ENCODE measurements at regions not wholly inside any gene's neighbourhood (a gene's known extent, or its start where the extent isn't known, plus 50 kb on each side); places are given as distances from the start of the nearest gene placed in this dataset.
"Not testable (repeated sequence)": the region's sequence is repeated elsewhere in the genome, so short reads cannot be mapped to it uniquely, and the experiment has no call there.

DNA sequence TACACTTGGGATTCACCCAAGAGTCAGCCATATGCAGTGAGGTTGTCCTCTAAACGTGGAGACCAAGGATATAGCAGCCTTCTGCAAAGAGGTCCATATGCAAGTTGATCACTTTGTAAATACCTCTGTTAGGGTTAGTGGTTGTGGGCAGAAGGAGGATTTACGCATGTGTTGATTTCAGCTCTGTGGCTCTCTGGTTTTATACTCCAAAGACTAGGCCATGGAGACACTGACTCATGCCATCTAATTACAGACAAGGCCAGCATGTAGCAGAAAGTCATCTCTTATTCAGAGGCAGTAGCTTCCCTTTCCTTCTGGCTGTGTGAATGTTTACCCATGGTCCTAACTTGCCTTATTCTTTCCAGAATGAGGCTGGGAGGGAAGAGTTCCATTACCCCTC lies 140.9 kb upstream of the GOLGA6L4 start:
- not testable (repeated sequence) for DNase-seq (ENCODE audit: low spot score)

DNA sequence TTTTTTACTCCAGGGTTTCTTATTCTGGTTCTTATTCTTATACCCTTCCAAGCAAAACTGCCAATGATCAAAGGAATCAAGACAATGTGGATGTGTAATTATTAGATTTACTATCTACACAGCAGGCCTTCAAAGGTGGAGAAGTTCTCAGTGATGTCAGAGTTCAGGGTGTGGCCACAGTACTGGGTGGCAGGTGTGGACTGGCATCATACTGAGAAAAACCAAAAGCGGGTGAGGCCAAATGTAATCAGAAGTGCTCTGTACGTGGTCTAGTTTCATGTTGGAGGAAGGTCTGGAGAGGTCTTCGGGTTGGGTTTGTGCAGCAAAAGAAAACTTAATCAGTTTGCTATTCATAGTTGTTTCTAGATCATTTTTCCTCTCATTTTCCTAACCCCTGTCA lies 138.5 kb upstream of the GOLGA6L4 start:
- DNase-seq (ENCODE audit: low spot score): not testable (repeated sequence)

DNA sequence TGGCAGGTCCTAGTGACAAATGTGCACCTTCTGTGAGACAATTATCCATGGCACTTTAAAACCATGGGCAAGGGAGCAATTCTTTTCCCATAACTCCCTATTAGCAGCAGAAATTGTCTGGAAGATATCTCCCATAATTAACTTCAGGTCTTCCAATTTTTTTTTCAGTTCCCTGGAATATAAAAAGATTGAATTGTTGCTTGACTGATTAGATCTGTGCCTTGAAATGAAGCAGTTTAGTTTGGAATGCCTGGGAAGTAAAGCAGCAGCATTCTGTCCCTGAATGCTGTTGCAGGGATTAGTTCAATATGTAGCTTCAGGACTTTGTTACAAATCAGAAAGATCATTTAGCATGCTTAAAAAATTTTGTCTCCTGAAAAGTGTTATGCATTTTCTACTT lies 137.0 kb upstream of the GOLGA6L4 start:
- no peak for DNase-seq (ENCODE audit: low spot score)

DNA sequence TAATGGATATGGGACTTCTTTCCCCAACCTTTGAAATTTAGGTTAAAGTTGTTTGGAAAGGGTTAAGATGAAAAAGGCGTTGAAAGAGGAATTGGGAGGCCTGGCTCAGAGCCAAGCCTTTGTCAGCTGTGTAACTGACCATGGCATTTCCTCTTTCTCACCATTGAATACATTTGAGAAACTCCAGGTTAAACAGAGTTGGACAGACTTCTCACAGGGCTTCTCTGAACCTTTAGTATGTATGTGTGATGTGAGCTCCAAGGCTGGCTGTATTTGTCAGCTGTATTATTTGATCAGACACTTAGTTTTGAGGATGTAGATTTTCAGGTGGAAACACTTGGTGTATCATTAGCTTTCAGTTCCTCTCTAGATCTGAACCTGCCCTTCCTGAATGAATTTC lies 136.4 kb upstream of the GOLGA6L4 start:
- no peak for DNase-seq (ENCODE audit: low spot score)

DNA sequence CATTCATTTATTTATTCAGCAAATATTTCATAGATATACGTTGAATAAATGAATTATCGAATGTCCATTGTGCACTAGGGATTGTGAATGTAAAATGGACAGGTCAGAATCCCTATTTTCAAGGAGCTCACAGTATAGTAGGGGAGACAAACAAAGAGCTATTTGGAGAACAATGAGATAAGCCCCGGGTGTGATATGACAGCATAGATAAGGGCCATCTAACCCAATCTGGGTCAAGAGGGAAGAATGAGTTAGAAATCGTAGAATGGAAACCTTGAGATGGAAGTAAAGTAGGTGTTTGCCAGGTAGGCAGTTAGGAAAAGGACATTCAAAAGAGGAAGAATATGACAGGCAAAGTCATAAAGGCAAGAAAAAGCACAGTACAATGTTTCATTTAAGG lies 132.2 kb upstream of the GOLGA6L4 start:
- DNase-seq (ENCODE audit: low spot score): no peak

DNA sequence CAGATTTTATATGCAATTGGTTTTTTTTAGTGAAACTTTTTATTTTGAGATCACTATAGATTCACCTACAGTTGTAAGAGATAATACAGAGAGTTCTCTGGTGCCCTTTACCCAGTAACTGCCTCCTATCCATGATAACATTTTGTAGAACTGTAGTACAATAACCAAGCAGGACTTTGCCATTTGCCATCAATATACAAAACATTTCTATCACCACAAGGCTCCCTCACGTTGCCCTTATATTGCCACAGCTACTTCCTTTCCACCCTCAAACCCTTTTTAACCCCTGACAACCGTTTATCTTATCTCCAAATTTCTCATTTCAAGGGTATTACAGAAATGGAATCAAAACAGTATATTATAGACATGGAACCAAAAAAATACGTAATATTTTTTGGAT lies 130.7 kb upstream of the GOLGA6L4 start:
- no peak for DNase-seq (ENCODE audit: low spot score)

DNA sequence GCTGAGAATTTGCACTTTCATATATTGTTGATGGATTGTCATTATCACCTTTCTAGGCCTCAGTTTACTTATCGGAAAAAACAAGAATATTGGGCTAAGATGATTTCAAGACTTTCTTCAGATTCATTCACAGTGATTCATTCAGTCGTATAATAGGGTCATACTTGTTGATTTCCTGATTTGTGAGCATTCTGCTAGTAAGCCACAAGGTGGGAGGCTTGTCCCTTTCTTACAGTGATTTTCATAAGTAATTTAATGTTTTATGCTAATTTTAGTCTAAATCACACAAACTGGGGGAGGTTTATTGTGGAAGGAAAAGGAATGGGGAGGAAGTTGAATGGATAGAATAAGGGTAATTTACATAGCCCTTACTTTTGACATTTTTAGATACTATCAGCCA lies 126.8 kb upstream of the GOLGA6L4 start:
- peak; percentile 50 for DNase-seq (ENCODE audit: low spot score)

DNA sequence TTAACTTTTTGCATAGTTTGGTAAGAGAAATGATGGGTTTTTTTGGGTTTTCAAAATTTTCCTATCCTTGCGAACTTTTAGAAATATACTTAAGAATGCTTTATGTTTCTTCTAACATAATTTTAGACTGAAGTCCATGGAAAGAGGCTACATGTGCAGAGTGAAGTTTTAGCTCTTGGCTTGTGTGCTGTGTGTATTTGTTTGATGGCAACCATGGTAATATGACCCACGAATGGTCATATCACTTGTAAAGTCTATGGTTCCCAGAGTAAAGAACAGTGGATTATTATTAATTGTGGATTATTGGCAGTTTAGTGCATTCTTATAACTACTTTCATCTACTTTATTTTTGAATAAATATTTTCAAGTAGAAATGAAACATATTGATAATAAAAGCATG lies 124.0 kb upstream of the GOLGA6L4 start:
- no peak for DNase-seq (ENCODE audit: low spot score)

DNA sequence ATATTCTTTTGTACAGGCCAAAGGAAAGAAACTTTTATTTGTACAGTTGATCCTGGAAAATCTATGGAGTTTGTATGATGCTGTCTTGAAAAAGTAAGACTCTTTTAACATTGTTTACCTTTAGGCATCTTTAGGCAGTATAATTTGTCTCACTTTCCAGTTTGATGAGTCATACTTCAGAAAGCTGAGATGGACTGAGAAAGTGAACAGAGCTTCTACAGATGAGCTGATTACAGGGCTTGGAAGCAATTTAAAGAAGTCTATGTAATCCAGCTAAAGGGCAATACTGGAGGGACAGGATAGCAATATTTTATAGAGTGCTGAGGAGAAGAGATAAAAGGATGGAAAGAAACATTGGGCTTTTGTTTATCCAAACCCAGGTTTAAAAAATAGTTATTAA lies 123.5 kb upstream of the GOLGA6L4 start:
- DNase-seq (ENCODE audit: low spot score): no peak

DNA sequence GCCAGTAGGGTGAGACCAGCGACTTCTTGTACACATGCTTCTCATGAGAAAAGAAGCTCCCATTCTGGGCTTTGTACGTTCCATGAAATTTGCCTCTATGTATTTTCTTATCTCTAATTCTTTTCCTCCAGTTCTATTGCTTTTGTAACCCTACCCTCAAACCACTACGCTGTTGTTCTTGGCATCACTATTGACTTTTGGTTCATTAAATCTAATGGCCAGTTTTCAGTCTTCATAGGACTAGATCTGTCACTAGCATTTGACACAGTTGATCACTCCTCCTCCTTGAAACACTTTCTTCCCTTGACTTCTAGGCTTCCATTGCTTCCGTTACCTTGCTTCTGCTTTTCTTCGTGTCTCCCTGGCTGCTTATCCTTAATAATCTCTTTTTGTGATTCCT lies 121.7 kb upstream of the GOLGA6L4 start:
- DNase-seq (ENCODE audit: low spot score): no peak

DNA sequence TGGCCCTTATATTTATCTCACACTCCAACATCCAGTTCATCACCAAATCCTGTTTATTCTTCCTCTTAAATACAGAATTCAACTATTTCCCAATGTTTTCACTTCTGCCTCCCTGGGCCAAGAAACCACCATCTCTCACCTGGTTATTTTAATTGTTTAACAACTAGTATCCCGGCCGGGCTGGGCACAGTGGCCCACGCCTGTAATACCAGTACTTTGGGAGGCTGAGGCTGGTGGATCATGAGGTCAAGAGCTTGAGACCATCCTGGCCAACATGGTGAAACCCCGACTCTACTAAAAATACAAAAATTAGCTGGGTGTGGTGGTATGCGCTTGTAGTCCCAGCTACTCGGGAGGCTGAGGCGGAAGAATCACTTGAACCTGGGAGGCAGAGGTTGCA lies 120.9 kb upstream of the GOLGA6L4 start:
- not testable (repeated sequence) for DNase-seq (ENCODE audit: low spot score)

DNA sequence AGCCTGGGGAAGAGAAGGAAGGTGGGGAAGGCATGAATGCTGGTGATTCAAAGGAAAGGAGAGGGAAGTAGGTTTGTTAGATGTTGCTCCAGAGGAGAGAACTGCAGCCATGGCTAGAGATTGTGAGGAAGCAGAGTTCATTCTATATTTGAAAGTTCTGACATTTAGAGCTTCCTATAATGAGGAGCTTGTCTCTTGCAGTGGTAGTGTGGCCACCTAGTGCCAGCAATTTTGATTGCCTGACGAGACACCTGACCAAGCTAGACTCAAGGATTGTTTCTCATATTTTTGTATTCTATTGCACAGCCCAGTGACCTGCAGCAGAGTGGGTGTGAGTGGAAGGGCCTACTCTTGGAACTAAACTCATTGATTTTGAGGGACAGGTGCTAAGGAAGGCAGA lies 116.2 kb upstream of the GOLGA6L4 start:
- not testable (repeated sequence) for DNase-seq (ENCODE audit: low spot score)

DNA sequence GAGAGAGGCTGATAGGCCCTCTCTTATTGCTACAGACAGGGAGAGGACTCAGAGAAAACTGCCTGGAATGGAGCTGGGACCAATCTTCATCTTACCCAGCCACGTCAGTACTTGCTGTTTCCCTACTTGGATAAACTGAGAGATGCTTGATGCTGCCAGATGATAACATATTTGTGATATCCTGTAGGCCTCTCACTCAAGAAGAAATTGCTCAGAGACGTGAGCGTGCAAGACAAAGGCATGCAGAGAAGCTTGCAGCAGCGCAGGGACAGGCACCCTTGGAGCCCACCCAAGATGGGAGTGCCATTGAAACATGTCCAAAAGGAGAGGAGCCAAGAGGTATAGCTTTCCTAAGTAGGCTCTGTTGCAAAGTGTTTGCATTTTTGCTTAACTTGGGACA lies 114.7 kb upstream of the GOLGA6L4 start:
- DNase-seq (ENCODE audit: low spot score): not testable (repeated sequence)

DNA sequence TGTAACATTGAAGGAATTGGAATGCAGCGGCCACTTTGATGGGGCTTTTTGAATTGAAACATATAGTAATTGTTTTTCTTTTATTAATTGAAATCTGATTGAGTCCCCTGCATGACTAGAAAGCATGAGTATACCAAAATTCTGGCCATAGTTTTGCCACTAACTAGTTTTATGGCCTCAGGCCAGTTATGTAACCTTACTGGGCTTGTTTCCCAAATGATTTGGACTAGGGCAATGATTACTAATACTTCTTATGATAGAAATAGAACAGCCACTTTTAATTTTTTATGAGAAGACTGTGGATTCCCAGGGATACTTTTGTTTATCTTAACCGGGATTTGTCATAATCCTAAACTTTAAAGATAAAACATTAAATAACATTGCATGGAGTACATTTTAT lies 106.9 kb upstream of the GOLGA6L4 start:
- not testable (repeated sequence) for DNase-seq (ENCODE audit: low spot score)

DNA sequence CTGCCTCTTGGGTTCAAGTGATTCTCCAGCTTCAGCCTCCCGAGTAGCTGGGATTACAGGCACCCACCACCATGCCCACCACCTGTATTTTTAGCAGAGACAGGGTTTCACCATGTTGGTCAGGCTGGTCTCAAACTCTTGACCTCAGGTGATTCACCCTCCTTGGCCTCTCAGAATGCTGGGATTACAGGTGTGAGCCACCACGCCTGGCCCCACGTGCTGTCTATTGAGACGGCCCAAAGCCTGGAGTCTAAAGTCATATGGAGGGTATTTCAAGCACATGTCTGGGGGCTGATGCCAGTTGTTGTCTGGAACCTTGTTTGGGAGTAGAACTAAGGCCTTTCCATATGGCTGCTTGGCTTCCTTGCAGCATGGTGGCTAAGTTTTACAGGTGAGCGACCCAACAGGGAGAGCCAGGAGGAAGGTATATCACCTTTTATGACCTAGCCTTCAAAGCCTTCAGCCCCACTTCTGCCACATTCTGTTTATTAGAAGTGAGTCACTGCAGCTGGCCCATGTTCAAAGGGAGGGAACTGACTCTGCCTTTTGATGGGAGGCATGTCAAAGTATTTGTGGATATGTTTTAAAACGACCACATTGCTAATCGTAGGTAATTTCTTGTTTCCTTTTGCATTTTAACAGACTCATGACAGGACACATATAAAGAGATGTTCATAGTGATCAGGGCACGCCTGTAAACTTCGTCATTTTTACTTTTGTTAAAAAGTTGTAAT lies 105.3 kb upstream of the GOLGA6L4 start:
- DNase-seq (ENCODE audit: low spot score): not testable (repeated sequence)

DNA sequence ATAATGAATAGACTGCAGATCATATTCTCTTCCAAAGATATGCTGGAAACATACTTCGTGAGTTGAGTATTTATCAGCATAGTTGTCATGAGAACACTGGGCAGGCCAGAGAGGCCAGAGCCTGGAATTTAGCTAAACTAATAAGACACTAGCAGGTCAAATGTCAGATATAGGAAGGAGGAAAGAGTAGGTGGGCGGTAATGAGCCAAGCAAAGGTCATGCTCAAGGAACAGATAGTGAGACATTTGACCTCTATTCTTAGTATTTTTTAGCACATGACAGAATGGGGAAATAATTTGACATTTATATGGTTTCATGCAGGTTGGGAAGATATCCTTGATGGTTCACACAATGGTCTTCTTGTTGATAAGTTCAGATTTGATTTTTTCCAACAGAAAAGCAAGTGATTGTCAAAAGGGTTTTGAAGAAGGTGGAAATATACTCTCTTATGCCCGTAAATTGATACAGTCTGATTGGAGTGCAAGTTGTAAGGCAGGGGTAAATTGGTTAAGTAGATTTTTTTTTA lies 99.6 kb upstream of the GOLGA6L4 start:
- DNase-seq (ENCODE audit: low spot score): not testable (repeated sequence)

DNA sequence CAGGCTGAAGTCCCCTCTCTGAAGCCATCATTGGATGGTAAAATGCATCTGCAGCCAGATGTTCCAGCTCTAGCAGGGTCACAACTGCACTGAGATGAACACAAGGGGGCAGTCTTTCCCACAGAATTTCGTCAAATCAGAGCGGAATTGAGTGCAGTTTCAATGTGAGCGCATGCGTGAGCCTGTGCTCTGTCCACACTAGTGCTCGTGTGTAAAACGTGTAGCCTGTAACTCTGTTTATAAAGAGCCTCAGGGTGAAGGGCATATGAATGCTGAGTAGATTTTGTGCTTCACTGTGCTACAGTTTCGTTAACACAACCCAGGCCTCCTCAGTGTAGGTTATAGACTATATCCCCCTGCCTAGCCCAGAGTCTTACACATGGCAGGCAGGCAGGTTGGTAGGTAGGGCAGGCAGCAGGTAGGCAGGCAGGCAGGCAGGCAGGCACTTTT lies 92.7 kb upstream of the GOLGA6L4 start:
- peak; percentile 81 for DNase-seq (ENCODE audit: low spot score)

DNA sequence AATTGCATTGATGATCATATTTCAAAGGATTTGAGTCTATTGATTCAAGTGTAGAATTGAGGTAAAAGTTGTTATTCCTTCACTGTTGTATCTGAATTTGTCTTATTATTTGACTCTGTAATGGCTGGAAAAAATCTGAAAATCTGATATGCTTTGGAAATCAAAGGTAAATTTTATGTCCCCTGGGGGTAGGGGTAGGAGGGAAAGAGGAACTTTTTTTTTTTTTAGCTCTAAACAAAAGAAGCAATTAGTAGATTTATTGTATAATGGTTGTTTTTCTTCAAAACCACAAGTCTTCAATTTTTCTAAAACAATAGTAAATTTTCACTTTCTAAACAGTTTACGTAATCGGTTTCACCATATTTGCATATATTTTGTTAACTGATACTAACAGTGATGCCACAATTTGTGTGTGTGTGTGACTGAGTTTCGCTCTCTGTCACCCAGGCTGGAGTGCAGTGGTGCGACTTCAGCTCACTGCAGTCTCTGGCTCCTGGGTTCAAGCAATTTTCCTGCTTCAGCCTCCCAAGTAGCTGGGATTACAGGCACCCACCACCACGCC lies 91.7 kb upstream of the GOLGA6L4 start:
- DNase-seq (ENCODE audit: low spot score): no peak

DNA sequence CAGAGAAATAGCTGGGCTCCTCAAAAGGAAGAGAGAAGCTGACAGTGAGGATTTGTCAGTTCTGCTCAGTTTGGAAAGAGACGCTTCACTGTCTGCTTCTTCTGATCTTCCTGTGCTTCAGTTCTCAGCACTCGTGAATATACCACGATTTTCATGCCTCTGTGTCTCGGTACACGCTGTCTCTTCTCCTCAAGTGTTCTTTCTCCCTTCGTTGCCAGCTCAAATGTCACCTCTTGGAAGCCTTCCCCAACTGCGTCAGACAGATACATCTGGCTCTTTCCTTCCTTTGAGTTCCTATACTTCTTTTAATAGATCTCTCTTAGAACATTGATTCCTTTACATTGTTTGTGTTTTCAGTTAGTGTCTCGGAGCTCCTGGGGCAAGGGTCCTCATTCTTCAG lies 90.6 kb upstream of the GOLGA6L4 start:
- not testable (repeated sequence) for DNase-seq (ENCODE audit: low spot score)

DNA sequence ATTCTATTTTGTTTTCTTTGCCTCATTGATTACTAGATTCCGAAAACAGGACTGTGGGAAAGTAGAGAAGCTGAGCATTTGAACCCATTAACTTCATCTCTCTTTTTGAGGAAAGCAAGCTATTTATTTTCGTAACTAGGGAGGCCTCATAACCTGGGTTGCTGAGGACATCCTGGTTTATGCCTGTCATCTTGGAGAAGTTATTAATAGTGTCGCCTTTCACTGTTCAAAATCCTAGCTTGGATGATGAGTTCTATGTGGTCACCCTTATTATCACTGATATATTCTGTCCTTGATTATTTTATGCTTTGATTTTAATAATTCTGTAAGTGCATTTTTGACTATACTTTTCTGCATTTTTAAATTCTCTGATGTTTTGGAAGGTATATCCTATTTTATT lies 89.3 kb upstream of the GOLGA6L4 start:
- DNase-seq (ENCODE audit: low spot score): not testable (repeated sequence)

DNA sequence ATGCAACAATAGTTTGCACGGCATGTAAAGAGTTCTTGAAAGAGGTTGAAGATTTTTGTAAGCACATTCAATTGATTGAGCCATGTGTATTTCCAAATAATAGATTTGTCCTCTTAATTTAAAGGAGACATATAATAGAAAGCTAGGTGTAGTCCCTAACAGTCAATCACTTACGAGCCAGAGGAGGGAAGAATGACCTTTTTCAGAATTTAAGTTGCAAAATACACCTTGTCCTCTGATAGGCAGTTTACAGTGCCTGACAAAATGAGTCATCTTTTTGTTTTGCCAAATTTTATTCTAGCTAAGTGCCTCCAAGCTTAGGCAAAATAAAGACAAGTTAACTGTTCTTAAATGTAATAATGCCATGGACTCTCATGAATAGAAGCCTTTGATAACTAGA lies 88.3 kb upstream of the GOLGA6L4 start:
- DNase-seq (ENCODE audit: low spot score): not testable (repeated sequence)

DNA sequence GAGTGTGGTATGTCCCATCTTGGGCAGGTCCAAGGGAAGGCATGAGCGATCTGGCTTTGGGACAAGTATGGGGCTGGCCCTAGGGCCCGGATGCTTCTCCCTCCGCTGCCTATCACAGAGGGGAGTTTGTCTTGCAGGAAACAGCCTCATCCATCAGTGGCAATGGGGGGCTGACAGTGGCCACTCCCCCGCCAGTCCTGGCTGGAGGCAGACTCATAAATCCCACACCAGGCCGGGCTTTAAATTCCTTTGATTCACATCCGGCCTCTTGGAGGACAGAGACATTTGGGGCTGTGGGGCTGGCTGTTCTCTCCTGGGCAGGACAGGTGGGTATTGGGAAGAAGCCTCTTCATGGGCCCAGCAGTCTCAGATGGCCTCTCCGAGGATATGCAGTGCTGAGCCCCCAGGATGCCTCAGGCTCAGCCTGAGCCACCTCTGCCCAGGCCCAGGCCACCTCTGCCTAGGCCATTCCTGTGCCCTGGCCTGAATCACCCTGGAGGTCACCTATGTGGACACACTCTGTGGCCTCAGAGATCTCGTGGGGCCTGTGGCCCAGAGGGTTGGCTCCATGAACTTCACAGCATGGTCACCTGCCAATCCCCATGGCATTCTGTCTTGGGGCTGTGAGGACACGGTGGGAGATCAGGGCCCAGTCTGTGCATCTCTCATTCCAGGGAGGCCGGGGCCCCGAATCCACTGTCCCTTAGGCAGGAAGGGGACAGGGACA lies 84.2 kb upstream of the GOLGA6L4 start:
- no peak for DNase-seq (ENCODE audit: low spot score)

DNA sequence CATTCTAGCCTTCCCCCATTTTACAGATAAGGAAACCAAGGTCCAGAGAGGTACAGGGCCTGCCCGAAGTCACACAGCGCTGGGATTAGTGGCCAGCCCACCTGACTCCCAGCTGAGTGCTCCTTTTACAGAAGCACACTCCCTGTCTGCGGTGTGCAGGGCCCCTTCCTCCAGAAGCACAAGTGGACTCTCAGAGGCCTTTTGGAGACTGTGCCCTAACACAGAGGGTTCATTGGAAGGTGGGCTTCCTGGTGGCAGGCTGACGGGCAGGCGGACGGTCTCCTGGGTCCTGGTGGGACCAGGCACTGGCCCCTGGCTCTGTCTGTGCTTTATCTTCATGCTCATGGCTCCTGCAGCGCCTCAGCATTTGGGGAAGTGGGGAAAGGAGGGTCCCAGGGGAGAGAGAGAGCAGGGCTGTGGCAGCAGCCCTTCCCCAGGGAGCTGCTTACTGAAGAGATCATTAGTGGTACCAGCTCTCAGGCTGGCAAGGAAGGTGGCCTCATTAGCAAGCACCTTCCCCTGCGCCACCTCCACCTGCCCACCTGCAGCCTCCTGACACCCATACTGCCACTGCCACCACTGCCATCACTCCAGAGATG lies 83.1 kb upstream of the GOLGA6L4 start:
- DNase-seq (ENCODE audit: low spot score): not testable (repeated sequence)
